ENCODE measurements at regions not wholly inside any gene's neighbourhood (a gene's known extent, or its start where the extent isn't known, plus 50 kb on each side); places are given as distances from the start of the nearest gene placed in this dataset.
"Not testable (repeated sequence)": the region's sequence is repeated elsewhere in the genome, so short reads cannot be mapped to it uniquely, and the experiment has no call there.

DNA sequence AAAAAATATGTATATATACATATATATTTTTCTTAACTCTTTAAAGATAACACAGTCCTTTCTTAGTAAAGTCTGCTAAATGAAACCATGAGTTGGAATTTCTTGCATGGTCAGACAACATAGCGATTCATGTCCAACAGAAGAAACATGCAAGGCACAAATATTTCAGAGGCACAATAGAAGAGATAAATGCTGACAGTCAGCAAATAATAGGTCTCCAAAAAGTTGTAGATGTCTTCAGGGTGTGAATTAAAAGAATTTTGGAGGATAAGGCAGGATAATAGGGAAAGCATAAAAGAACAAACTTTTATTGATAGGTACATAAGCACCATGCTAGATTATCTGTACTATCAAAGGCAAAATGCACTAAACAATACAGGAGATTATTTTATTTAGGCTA is 800.2 kb downstream of the PLCL1 start:
- WGBS, 4 donors, result 94 to 98% (median 95%) methylated on average over 1 of the region's 1 CpG
- H3K27me3 ChIP-seq, result no peaks in the 10 kb centered on the region
- no peak overlapping the region for H3K4me3 ChIP-seq
- H3K27ac ChIP-seq, result no peak overlapping the region
- DNase-seq, result no peak
- no peaks in the 10 kb centered on the region for H3K4me1 ChIP-seq (replicated peaks in 1 of 2)
- no peaks in the 10 kb centered on the region for H3K36me3 ChIP-seq (replicated peaks in 1 of 2)
- TF ChIP-seq, protein P1, sequence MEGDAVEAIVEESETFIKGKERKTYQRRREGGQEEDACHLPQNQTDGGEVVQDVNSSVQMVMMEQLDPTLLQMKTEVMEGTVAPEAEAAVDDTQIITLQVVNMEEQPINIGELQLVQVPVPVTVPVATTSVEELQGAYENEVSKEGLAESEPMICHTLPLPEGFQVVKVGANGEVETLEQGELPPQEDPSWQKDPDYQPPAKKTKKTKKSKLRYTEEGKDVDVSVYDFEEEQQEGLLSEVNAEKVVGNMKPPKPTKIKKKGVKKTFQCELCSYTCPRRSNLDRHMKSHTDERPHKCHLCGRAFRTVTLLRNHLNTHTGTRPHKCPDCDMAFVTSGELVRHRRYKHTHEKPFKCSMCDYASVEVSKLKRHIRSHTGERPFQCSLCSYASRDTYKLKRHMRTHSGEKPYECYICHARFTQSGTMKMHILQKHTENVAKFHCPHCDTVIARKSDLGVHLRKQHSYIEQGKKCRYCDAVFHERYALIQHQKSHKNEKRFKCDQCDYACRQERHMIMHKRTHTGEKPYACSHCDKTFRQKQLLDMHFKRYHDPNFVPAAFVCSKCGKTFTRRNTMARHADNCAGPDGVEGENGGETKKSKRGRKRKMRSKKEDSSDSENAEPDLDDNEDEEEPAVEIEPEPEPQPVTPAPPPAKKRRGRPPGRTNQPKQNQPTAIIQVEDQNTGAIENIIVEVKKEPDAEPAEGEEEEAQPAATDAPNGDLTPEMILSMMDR (IDR thresholded peaks at IDR 0.05), result no peak
- no peak for TF ChIP-seq POLR2A (IDR thresholded peaks at IDR 0.05)
- intact Hi-C loops (cut with DNase I), result no loop called here
- H3K9me3 ChIP-seq (replicated peaks in 1 of 3), result no peaks in the 10 kb centered on the region

DNA sequence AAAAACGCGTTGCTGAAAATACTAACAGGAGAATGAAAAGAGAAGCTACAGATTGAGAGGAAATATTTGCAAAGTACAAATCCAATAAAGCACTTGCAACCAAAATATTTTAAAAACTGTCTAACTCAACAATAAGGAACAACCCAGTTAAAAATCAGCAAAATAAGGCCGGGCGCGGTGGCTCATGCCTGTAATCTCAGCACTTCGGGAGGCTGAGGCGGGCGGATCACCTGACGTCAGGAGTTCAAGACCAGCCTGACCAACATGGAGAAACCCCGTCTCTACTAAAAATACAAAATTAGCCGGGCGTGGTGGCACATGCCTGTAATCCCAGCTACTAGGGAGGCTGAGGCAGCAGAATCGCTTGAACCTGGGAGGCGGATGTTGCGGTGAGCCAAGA is 798.6 kb downstream of the PLCL1 start:
- intact Hi-C loops (cut with DNase I); H3K36me3 ChIP-seq (replicated peaks in 1 of 2); H3K27me3 ChIP-seq; H3K27ac ChIP-seq; H3K9me3 ChIP-seq (replicated peaks in 1 of 3); H3K4me3 ChIP-seq; DNase-seq; H3K4me1 ChIP-seq (replicated peaks in 1 of 2): not testable (repeated sequence)
- 87 to 93% (median 91%) methylated on average over 15 of the region's 15 CpGs for WGBS, 4 donors

DNA sequence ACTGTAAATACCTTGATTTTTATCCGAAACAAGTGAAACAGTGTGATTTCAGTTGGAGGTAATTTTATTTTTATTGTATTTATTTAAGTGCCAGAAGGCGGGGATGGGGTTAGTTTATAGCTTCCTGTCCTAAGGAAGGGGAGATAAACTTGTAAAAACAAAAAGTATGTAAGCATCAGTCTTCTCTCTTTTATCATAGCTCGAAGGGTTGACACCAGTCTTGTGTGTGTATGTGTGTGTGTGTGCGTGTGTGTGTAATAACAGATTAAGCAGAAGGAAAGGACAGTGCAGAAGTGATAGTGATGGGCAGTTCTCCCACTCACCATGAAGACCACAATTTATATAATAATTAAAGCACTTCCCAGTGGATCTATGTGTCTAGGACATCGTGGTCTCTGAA is 793.3 kb downstream of the PLCL1 start:
- intact Hi-C loops (cut with DNase I), result no loop called here
- TF ChIP-seq, protein P1 (IDR thresholded peaks at IDR 0.05), result no peak
- no peak for TF ChIP-seq POLR2A (IDR thresholded peaks at IDR 0.05)
- no peaks in the 10 kb centered on the region for H3K4me1 ChIP-seq (replicated peaks in 1 of 2)
- H3K4me3 ChIP-seq, result no peak overlapping the region
- H3K27ac ChIP-seq, result no peak overlapping the region
- no peak for DNase-seq
- H3K36me3 ChIP-seq (replicated peaks in 1 of 2), result no peaks in the 10 kb centered on the region
- 34 to 38% (median 36%) methylated on average over 5 of the region's 5 CpGs for WGBS, 4 donors
- no peaks in the 10 kb centered on the region for H3K27me3 ChIP-seq
- H3K9me3 ChIP-seq (replicated peaks in 1 of 3), result no peaks in the 10 kb centered on the region

DNA sequence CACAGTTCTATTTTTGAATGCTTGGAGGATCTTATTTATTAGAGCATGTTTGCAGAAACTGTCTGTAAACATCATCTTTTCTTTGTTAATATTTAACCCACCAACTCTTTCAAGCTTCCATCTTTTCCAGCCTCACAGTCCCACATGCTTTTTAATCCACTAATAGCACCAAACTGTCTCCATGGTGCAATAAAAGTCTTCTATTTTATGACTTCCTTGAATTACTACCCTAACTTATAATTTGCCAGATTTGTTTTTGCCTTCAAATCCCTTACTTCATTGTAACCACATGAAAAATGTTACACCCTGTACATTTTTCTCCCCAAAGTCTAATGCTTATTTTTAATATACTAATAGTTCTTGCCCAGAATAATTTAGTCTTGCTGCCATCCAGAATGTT is 792.6 kb downstream of the PLCL1 start:
- no peaks in the 10 kb centered on the region for H3K27me3 ChIP-seq
- H3K9me3 ChIP-seq (replicated peaks in 1 of 3), result no peaks in the 10 kb centered on the region
- no peaks in the 10 kb centered on the region for H3K36me3 ChIP-seq (replicated peaks in 1 of 2)
- intact Hi-C loops (cut with DNase I), result no loop called here
- TF ChIP-seq, protein P1 (IDR thresholded peaks at IDR 0.05), result no peak
- TF ChIP-seq POLR2A (IDR thresholded peaks at IDR 0.05), result no peak
- no peak for DNase-seq
- H3K4me3 ChIP-seq, result no peak overlapping the region
- no peaks in the 10 kb centered on the region for H3K4me1 ChIP-seq (replicated peaks in 1 of 2)
- no peak overlapping the region for H3K27ac ChIP-seq

DNA sequence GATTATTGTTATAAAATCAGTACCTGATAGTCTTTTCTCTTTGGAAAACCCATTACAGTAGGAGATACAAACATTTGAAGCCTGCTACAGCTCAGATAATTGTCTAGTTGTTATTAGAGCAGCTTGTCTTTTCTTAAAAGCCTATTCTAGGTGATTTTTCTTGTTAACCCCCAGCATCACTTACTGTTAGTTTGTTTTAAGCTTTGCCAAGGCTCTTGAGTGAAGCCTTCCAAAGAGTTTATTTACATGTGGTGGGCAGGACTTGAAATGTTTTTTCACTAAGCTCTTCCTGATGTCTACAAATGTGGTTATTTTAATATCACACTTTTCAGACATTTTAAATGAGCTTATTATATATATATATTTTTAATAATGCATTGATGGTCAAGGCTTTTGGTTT is 791.3 kb downstream of the PLCL1 start:
- Histone ChIP-seq H3K27me3 (no peaks in the 10 kb centered on the region), H3K27ac (no peak overlapping the region), H3K36me3 (replicated peaks in 1 of 2) (no peaks in the 10 kb centered on the region), H3K4me1 (replicated peaks in 1 of 2) (no peaks in the 10 kb centered on the region), H3K4me3 (no peak overlapping the region), H3K9me3 (replicated peaks in 1 of 3) (no peaks in the 10 kb centered on the region)
- no peak for TF ChIP-seq POLR2A (IDR thresholded peaks at IDR 0.05)
- TF ChIP-seq, protein P1 (IDR thresholded peaks at IDR 0.05), result no peak
- intact Hi-C loops (cut with DNase I), result no loop called here
- no peak for DNase-seq
